NB4 (cell line): ENCODE measurements at regions not wholly inside any gene's neighbourhood (a gene's known extent, or its start where the extent isn't known, plus 50 kb on each side); places are given as distances from the start of the nearest gene placed in this dataset.

ENCODE experiments used
- MYC ChIP-seq: IDR thresholded peaks from 2 replicates; pipeline ENCODE4 v1.6.1; 2011; ENCODE audit warnings: low read depth, low read length
- TF ChIP-seq, protein P1 (sequence below): IDR thresholded peaks from 2 replicates; pipeline ENCODE4 v1.6.1; 2011; ENCODE audit warnings: low read depth, low read length

DNA sequence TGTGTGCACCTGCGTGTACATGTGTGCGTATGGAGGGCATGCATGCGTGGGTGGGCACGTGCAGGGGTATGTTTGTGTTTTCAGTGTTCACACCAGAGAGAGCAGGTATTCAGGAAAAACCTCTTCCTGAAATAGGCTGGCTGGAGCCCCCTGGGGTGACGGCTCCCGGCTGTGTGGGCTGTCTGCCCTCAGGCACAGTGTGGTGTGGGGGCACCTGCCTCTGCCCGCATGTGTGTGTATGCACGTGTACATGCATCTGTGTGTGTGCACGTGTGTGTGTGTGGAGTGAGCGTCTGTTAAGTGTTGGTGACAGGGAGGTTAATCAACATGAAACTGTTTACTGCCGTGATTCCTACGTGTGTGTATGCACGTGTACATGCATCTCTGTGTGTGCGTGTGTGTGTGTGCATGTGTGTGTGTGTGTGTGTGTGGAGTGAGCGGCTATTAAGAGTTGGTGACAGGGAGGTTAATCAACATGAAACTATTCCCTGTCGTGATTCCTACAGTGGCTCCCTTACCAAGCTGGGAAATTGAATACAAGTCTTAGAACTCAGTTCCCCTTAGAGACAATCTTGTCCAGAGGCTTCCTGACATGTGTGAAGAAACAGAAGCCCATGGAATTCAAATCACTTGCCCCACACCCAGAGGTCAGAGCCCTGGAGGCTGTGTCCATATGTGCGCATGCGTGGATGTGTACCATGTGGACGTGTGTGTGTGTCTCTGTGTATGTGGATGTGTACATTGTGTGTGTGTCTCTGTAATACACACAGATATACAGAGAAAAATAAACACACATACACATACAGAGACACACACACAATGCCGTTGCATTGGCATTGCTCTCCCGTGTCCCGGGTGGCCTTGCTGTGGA lies 372.4 kb upstream of the IRX4 start:
- no peak for TF ChIP-seq MYC
- TF ChIP-seq, protein P1, sequence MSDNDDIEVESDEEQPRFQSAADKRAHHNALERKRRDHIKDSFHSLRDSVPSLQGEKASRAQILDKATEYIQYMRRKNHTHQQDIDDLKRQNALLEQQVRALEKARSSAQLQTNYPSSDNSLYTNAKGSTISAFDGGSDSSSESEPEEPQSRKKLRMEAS, result peak; percentile 8; the same call in 1 of the 2 replicates
